ENCODE measurements at regions not wholly inside any gene's neighbourhood (a gene's known extent, or its start where the extent isn't known, plus 50 kb on each side); places are given as distances from the start of the nearest gene placed in this dataset.

DNA sequence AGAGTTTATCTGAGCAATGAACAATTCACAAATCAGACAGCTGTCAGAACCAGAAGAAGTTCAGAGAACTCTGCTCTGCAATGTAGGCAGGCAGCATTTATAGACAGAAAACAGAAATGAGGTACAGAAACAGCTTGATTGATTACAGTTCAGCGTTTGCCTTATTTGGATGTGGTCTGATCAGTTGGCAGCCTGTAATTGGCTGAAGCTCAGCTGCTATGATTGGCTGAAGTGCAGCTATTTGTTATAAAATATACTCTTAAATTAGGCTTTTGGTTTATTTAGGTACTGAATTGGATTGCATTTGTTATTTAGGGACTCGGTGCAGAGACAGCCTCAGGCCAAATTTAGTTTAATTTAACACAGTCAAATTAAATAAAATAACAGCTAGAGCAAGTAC, 85.8 kb upstream of the JAZF1 start:
- Histone ChIP-seq H3K36me3 (ENCODE audit: insufficient read depth) (no peaks in the 10 kb centered on the region), H3K4me3 (no peak overlapping the region), H4K20me1 (replicated peaks; ENCODE audit: insufficient read depth) (no peaks in the 10 kb centered on the region), H3K27me3 (ENCODE audit: insufficient read depth) (no peaks in the 10 kb centered on the region), H3K9me2 (ENCODE audit: insufficient read depth) (peaks cover 3% of the 10 kb centered on the region; the same call in 1 of the 2 replicates), H3K4me1 (ENCODE audit: insufficient read depth) (peaks cover 24% of the 10 kb centered on the region), H3K4me2 (no peak overlapping the region), H2AFZ (no peak overlapping the region; the same call in 1 of the 2 replicates), H3K27ac (ENCODE audit: low read depth) (no peak overlapping the region), H3K79me2 (replicated peaks; ENCODE audit: insufficient read depth) (no peaks in the 10 kb centered on the region), H3F3A (replicated peaks; ENCODE audit: low read depth) (no peaks in the 10 kb centered on the region)
- TF ChIP-seq CREB1 (CRISPR knock-in tag; IDR thresholded peaks at IDR 0.05; ENCODE audit: low read depth) (no peak), ZNF114 (CRISPR knock-in tag; IDR thresholded peaks at IDR 0.05) (no peak), STAT1 (IDR thresholded peaks at IDR 0.05; ENCODE audit: unreplicated experiment) (no peak), ETS1 (IDR thresholded peaks at IDR 0.05) (no peak), JUNB (IDR thresholded peaks at IDR 0.05; ENCODE audit: unreplicated experiment) (no peak), ZNF331 (CRISPR knock-in tag; IDR thresholded peaks at IDR 0.05; ENCODE audit: low read depth) (no peak), NANOG (IDR thresholded peaks at IDR 0.05; ENCODE audit: borderline replicate concordance) (no peak)
- TF ChIP-seq, protein P1, sequence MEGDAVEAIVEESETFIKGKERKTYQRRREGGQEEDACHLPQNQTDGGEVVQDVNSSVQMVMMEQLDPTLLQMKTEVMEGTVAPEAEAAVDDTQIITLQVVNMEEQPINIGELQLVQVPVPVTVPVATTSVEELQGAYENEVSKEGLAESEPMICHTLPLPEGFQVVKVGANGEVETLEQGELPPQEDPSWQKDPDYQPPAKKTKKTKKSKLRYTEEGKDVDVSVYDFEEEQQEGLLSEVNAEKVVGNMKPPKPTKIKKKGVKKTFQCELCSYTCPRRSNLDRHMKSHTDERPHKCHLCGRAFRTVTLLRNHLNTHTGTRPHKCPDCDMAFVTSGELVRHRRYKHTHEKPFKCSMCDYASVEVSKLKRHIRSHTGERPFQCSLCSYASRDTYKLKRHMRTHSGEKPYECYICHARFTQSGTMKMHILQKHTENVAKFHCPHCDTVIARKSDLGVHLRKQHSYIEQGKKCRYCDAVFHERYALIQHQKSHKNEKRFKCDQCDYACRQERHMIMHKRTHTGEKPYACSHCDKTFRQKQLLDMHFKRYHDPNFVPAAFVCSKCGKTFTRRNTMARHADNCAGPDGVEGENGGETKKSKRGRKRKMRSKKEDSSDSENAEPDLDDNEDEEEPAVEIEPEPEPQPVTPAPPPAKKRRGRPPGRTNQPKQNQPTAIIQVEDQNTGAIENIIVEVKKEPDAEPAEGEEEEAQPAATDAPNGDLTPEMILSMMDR (conservative IDR thresholded peaks at IDR 0.05; ENCODE audit: low read depth in 2 of 2), result no peak
- ATAC-seq (no peak), DNase-seq (ENCODE audit: low spot score) (no peak)
- Mint-ChIP-seq H3K9me3 (no peaks in the 10 kb centered on the region; the same call in 2 of the 3 replicates), H3K27ac (no peak overlapping the region), H3K36me3 (ENCODE audit: low read depth) (peaks cover 3% of the 10 kb centered on the region; the same call in 1 of the 3 replicates), H3K4me3 (no peak overlapping the region), H3K27me3 (ENCODE audit: insufficient read depth, low read depth, poor library complexity) (no peaks in the 10 kb centered on the region), H3K4me1 (peaks cover 17% of the 10 kb centered on the region)

GRCh38 chr7:28267012-28267411, 86.4 kb upstream of the JAZF1 start:
- Mint-ChIP-seq H3K36me3 (ENCODE audit: low read depth) (peaks cover 3% of the 10 kb centered on the region; the same call in 1 of the 3 replicates), H3K4me3 (no peak overlapping the region), H3K4me1 (peaks cover 23% of the 10 kb centered on the region), H3K27me3 (ENCODE audit: insufficient read depth, low read depth, poor library complexity) (no peaks in the 10 kb centered on the region), H3K27ac (no peak overlapping the region), H3K9me3 (no peaks in the 10 kb centered on the region; the same call in 2 of the 3 replicates)
- ATAC-seq (no peak), DNase-seq (ENCODE audit: low spot score) (no peak)
- no peaks in the 10 kb centered on the region for H3K79me2 ChIP-seq (replicated peaks; ENCODE audit: insufficient read depth)
- peaks cover 3% of the 10 kb centered on the region; the same call in 1 of the 2 replicates for H3K9me2 ChIP-seq (ENCODE audit: insufficient read depth)
- no peaks in the 10 kb centered on the region for H3K36me3 ChIP-seq (ENCODE audit: insufficient read depth)
- no peak overlapping the region for H3K27ac ChIP-seq (ENCODE audit: low read depth)
- H3K4me1 ChIP-seq (ENCODE audit: insufficient read depth), result peaks cover 30% of the 10 kb centered on the region
- H2AFZ ChIP-seq, result no peak overlapping the region
- no peak overlapping the region for H3K4me3 ChIP-seq
- no peak overlapping the region for H3K4me2 ChIP-seq
- no peaks in the 10 kb centered on the region for H4K20me1 ChIP-seq (replicated peaks; ENCODE audit: insufficient read depth)
- no peaks in the 10 kb centered on the region for H3K27me3 ChIP-seq (ENCODE audit: insufficient read depth)
- no peaks in the 10 kb centered on the region for H3F3A ChIP-seq (replicated peaks; ENCODE audit: low read depth)
- no peak for TF ChIP-seq ZNF331 (CRISPR knock-in tag; IDR thresholded peaks at IDR 0.05; ENCODE audit: low read depth)
- no peak for TF ChIP-seq ZNF114 (CRISPR knock-in tag; IDR thresholded peaks at IDR 0.05)
- TF ChIP-seq JUNB (IDR thresholded peaks at IDR 0.05; ENCODE audit: unreplicated experiment), result no peak
- TF ChIP-seq ETS1 (IDR thresholded peaks at IDR 0.05), result no peak
- no peak for TF ChIP-seq STAT1 (IDR thresholded peaks at IDR 0.05; ENCODE audit: unreplicated experiment)

Measured in GM23338 (cell line).